ENCODE measurements at regions not wholly inside any gene's neighbourhood (a gene's known extent, or its start where the extent isn't known, plus 50 kb on each side); places are given as distances from the start of the nearest gene placed in this dataset.

DNA sequence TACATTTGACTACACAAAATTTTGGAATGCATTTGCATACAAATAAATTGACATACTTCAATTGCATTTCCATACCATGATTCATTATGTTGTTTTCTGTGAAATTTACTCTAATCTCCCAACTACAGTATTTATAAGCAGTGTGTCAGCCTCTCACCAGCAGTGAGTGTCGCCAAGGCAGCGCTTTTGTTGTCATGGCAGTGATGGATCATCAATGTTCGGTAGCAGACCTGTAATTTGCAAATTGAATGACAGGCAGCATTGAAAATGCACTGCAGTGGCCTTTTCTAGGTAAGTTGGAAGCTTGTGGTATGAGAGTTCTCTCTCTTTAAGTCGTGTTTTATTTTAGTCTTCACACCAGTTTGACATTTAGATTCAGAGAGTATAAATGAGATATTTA lies 534.1 kb downstream of the PCDH17 start:
- H3K4me2 ChIP-seq (ENCODE audit: low read length): peak overlapping the region; percentile 66
- peak overlapping the region; percentile 54 for H3K27ac ChIP-seq (ENCODE audit: low read length)
- H3K79me2 ChIP-seq (replicated peaks; ENCODE audit: insufficient read depth, low read length): no peaks in the 10 kb centered on the region
- no peak overlapping the region for H2AFZ ChIP-seq (ENCODE audit: low read depth, low read length)
- no peaks in the 10 kb centered on the region for H3F3A ChIP-seq (ENCODE audit: insufficient read depth, low read length, poor library complexity, severe bottlenecking)
- H3K27me3 ChIP-seq (ENCODE audit: insufficient read depth, low read depth, low read length): no peaks in the 10 kb centered on the region
- peak overlapping the region; percentile 45 for H3K4me3 ChIP-seq (ENCODE audit: low read length)
- no peaks in the 10 kb centered on the region for H3K9me3 ChIP-seq (ENCODE audit: low read length)
- TF ChIP-seq, protein P1, sequence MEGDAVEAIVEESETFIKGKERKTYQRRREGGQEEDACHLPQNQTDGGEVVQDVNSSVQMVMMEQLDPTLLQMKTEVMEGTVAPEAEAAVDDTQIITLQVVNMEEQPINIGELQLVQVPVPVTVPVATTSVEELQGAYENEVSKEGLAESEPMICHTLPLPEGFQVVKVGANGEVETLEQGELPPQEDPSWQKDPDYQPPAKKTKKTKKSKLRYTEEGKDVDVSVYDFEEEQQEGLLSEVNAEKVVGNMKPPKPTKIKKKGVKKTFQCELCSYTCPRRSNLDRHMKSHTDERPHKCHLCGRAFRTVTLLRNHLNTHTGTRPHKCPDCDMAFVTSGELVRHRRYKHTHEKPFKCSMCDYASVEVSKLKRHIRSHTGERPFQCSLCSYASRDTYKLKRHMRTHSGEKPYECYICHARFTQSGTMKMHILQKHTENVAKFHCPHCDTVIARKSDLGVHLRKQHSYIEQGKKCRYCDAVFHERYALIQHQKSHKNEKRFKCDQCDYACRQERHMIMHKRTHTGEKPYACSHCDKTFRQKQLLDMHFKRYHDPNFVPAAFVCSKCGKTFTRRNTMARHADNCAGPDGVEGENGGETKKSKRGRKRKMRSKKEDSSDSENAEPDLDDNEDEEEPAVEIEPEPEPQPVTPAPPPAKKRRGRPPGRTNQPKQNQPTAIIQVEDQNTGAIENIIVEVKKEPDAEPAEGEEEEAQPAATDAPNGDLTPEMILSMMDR (IDR thresholded peaks at IDR 0.05; ENCODE audit: poor library complexity, severe bottlenecking): no peak
- TF ChIP-seq RAD21 (conservative IDR thresholded peaks at IDR 0.05): peak; percentile 35
- TF ChIP-seq, protein P2, sequence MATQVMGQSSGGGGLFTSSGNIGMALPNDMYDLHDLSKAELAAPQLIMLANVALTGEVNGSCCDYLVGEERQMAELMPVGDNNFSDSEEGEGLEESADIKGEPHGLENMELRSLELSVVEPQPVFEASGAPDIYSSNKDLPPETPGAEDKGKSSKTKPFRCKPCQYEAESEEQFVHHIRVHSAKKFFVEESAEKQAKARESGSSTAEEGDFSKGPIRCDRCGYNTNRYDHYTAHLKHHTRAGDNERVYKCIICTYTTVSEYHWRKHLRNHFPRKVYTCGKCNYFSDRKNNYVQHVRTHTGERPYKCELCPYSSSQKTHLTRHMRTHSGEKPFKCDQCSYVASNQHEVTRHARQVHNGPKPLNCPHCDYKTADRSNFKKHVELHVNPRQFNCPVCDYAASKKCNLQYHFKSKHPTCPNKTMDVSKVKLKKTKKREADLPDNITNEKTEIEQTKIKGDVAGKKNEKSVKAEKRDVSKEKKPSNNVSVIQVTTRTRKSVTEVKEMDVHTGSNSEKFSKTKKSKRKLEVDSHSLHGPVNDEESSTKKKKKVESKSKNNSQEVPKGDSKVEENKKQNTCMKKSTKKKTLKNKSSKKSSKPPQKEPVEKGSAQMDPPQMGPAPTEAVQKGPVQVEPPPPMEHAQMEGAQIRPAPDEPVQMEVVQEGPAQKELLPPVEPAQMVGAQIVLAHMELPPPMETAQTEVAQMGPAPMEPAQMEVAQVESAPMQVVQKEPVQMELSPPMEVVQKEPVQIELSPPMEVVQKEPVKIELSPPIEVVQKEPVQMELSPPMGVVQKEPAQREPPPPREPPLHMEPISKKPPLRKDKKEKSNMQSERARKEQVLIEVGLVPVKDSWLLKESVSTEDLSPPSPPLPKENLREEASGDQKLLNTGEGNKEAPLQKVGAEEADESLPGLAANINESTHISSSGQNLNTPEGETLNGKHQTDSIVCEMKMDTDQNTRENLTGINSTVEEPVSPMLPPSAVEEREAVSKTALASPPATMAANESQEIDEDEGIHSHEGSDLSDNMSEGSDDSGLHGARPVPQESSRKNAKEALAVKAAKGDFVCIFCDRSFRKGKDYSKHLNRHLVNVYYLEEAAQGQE (IDR thresholded peaks at IDR 0.05; ENCODE audit: borderline replicate concordance): no peak
- no peak for TF ChIP-seq TAF1 (IDR thresholded peaks at IDR 0.05; ENCODE audit: low read depth)
- peak; percentile 49 for TF ChIP-seq MXI1 (conservative IDR thresholded peaks at IDR 0.05; ENCODE audit: poor library complexity, severe bottlenecking)
- TF ChIP-seq EP300 (conservative IDR thresholded peaks at IDR 0.05; ENCODE audit: poor library complexity, severe bottlenecking): peak; percentile 95
- TF ChIP-seq POLR2AphosphoS5 (IDR thresholded peaks at IDR 0.05): peak; percentile 93
- no peak for TF ChIP-seq EZH2 (IDR thresholded peaks at IDR 0.05; ENCODE audit: borderline replicate concordance, insufficient read depth, low read length, poor library complexity, severe bottlenecking)
- TF ChIP-seq SMC3 (conservative IDR thresholded peaks at IDR 0.05; ENCODE audit: poor library complexity): peak; percentile 43
- H4K20me1 ChIP-seq (ENCODE audit: insufficient read depth): no peaks in the 10 kb centered on the region
- H3K9ac ChIP-seq (ENCODE audit: low read length): no peak overlapping the region
- H3K36me3 ChIP-seq (ENCODE audit: insufficient read depth, low read length): no peaks in the 10 kb centered on the region
- H3K9me2 ChIP-seq (ENCODE audit: insufficient read depth, low read length): no peaks in the 10 kb centered on the region

DNA sequence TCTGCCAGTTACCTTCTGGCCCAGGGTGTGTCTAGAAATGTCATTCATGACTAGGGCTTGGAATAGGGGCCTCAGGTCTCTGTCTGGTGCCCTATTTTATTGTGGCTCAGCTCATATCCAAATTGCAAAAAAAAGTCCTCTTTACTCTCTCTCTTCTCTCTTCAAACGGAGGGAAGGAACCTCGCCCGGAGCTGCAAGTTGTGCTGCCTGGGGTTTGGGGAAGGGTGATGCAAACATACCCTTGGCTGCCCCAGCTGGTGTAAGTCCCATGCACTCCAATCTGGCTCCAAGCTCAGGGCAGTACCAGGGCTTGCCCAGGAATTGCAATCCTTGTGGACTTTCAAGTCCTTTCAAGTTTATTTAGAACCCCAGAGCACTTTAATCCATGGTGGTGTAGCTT lies 549.6 kb downstream of the PCDH17 start:
- no peaks in the 10 kb centered on the region for H3K9me3 ChIP-seq (ENCODE audit: low read length)
- H4K20me1 ChIP-seq (ENCODE audit: insufficient read depth): no peaks in the 10 kb centered on the region
- no peaks in the 10 kb centered on the region for H3F3A ChIP-seq (ENCODE audit: insufficient read depth, low read length, poor library complexity, severe bottlenecking)
- H3K79me2 ChIP-seq (replicated peaks; ENCODE audit: insufficient read depth, low read length): no peaks in the 10 kb centered on the region
- no peak overlapping the region for H3K4me3 ChIP-seq (ENCODE audit: low read length)
- no peak overlapping the region for H3K4me2 ChIP-seq (ENCODE audit: low read length)
- TF ChIP-seq, protein P1 (IDR thresholded peaks at IDR 0.05; ENCODE audit: poor library complexity, severe bottlenecking): no peak
- TF ChIP-seq EP300 (conservative IDR thresholded peaks at IDR 0.05; ENCODE audit: poor library complexity, severe bottlenecking) (no peak), TAF1 (IDR thresholded peaks at IDR 0.05; ENCODE audit: low read depth) (no peak), POLR2AphosphoS5 (IDR thresholded peaks at IDR 0.05) (no peak), MXI1 (conservative IDR thresholded peaks at IDR 0.05; ENCODE audit: poor library complexity, severe bottlenecking) (no peak), SMC3 (conservative IDR thresholded peaks at IDR 0.05; ENCODE audit: poor library complexity) (no peak), EZH2 (IDR thresholded peaks at IDR 0.05; ENCODE audit: borderline replicate concordance, insufficient read depth, low read length, poor library complexity, severe bottlenecking) (no peak), RAD21 (conservative IDR thresholded peaks at IDR 0.05) (no peak)
- TF ChIP-seq, protein P2 (IDR thresholded peaks at IDR 0.05; ENCODE audit: borderline replicate concordance): no peak
- no peaks in the 10 kb centered on the region for H3K27me3 ChIP-seq (ENCODE audit: insufficient read depth, low read depth, low read length)
- H3K9ac ChIP-seq (ENCODE audit: low read length): no peak overlapping the region
- H3K27ac ChIP-seq (ENCODE audit: low read length): no peak overlapping the region
- no peaks in the 10 kb centered on the region for H3K36me3 ChIP-seq (ENCODE audit: insufficient read depth, low read length)
- no peaks in the 10 kb centered on the region for H3K9me2 ChIP-seq (ENCODE audit: insufficient read depth, low read length)
- no peak overlapping the region for H2AFZ ChIP-seq (ENCODE audit: low read depth, low read length)
